DND-41 (cell line): ENCODE measurements at regions not wholly inside any gene's neighbourhood (a gene's known extent, or its start where the extent isn't known, plus 50 kb on each side); places are given as distances from the start of the nearest gene placed in this dataset.

Experiments used
- CTCF ChIP-seq: IDR thresholded peaks from 2 replicates; pipeline ENCODE4 v1.5.1; 2012; ENCODE audit warnings: borderline replicate concordance, low read length, moderate library complexity, mild to moderate bottlenecking; ENCODE audit not compliant: poor library complexity, severe bottlenecking; ENCODE audit errors: extremely low read depth
- EZH2 ChIP-seq: IDR thresholded peaks from 3 replicates; pipeline ENCODE4 v1.6.1; 2012; ENCODE audit warnings: borderline replicate concordance, low read depth, mild to moderate bottlenecking, moderate library complexity, low read length, inconsistent platforms; ENCODE audit not compliant: severe bottlenecking

DNA sequence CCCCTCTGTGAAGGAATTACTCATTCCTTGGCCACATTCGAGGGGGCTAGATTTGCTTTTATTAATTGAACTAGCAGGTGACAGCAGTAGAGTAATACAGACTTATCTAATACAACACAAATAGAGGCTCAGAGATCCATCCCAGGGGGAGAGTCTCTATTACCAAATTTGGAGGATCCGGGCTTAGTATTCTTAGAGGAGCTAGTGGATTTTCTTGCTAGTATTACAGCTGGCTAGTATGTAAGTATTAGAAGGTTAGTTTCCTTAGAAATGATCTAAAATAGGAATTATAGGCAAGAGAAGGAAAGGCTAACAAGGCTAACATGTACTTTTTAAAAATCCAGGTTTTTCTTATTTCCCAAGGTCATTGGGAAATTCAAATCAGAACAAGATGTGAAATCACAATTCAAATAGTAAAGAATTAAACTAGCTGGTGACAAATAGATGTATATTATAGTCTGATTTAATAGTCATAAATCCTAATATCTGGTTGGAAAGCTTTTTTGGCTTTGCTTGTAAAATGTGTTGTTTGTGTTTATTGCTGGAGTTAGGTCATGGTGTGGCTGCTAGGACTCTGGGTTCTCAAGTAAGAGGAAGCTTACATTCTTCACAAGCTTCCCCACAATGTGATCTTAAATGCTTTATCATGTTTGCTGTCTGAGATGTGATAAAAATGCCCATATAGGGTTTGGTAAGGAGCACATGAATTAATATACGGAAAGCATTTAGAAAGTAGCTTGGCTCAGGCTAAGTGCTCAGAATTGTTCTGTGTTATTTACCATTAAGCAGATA lies 160.4 kb upstream of the MPDZ start:
- TF ChIP-seq EZH2 (no peak), CTCF (no peak)
